MM.1S (cell line): ENCODE measurements at regions not wholly inside any gene's neighbourhood (a gene's known extent, or its start where the extent isn't known, plus 50 kb on each side); places are given as distances from the start of the nearest gene placed in this dataset.

Source experiments
- DNase-seq: peaks from one replicate; pipeline ENCODE4 v3.0.0-alpha.2; 2015
- H2AFZ ChIP-seq: fragments of 300-600 bp; sonication (generic); 2 replicates; pipeline ENCODE4 v1.6.0; 2016; ENCODE audit warnings: antibody characterized with exemption, low read length
- H3F3A ChIP-seq: fragments of 300-600 bp; sonication (generic); 2 replicates; pipeline ENCODE4 v1.6.1; 2016; ENCODE audit warnings: mild to moderate bottlenecking, antibody characterized with exemption, low read length, moderate library complexity, mixed read lengths; ENCODE audit not compliant: insufficient read depth
- H3K27ac ChIP-seq: fragments of 300-600 bp; sonication (generic); 2 replicates; pipeline ENCODE4 v1.5.1; 2016; ENCODE audit warnings: mild to moderate bottlenecking, low read length
- H3K27me3 ChIP-seq: fragments of 300-600 bp; sonication (generic); replicated peaks from 2 replicates; pipeline ENCODE4 v1.6.0; 2016; ENCODE audit warnings: low read length; ENCODE audit not compliant: insufficient read depth
- H3K36me3 ChIP-seq: fragments of 300-600 bp; sonication (generic); replicated peaks from 2 replicates; pipeline ENCODE4 v1.6.1; 2016; ENCODE audit warnings: mild to moderate bottlenecking, low read length, mixed read lengths; ENCODE audit not compliant: insufficient read depth
- H3K4me1 ChIP-seq: fragments of 300-600 bp; sonication (generic); 2 replicates; pipeline ENCODE4 v1.6.1; 2016; ENCODE audit warnings: low read length, mixed read lengths
- H3K4me2 ChIP-seq: fragments of 300-600 bp; sonication (generic); 2 replicates; pipeline ENCODE4 v1.6.0; 2016; ENCODE audit warnings: low read depth, low read length
- H3K4me3 ChIP-seq: fragments of 300-600 bp; sonication (generic); 2 replicates; pipeline ENCODE4 v1.5.1; 2016; ENCODE audit warnings: low read length, mixed read lengths
- H3K79me2 ChIP-seq: fragments of 300-600 bp; sonication (generic); 2 replicates; pipeline ENCODE4 v1.6.1; 2016; ENCODE audit warnings: mixed run types, low read length, mixed read lengths
- H3K9ac ChIP-seq: fragments of 300-600 bp; sonication (generic); 2 replicates; pipeline ENCODE4 v1.6.1; 2016; ENCODE audit warnings: low read length, mixed read lengths
- H3K9me2 ChIP-seq: fragments of 300-600 bp; sonication (generic); replicated peaks from 2 replicates; pipeline ENCODE4 v1.6.1; 2016; ENCODE audit warnings: mild to moderate bottlenecking, low read length, mixed read lengths; ENCODE audit not compliant: insufficient read depth
- H3K9me3 ChIP-seq: fragments of 300-600 bp; sonication (generic); replicated peaks from 2 replicates; pipeline ENCODE4 v1.6.1; 2016; ENCODE audit warnings: mild to moderate bottlenecking, low read length, mixed read lengths; ENCODE audit not compliant: insufficient read depth
- H4K20me1 ChIP-seq: fragments of 300-600 bp; sonication (generic); 2 replicates; pipeline ENCODE4 v1.6.1; 2016; ENCODE audit warnings: mild to moderate bottlenecking, low read length, moderate library complexity, mixed read lengths; ENCODE audit not compliant: insufficient read depth
- EZH2 ChIP-seq: fragments of 300-600 bp; sonication (generic); optimal IDR thresholded peaks from 2 replicates; pipeline ENCODE3; 2017; ENCODE audit warnings: low read depth, mild to moderate bottlenecking, antibody characterized with exemption, low read length, mixed read lengths
- EZH2phosphoT487 ChIP-seq: fragments of 300-600 bp; sonication (generic); IDR thresholded peaks from 2 replicates; pipeline ENCODE4 v1.6.1; 2018; ENCODE audit warnings: antibody characterized with exemption, low read length
- TF ChIP-seq, protein P1 (sequence below): fragments of 300-600 bp; sonication (generic); IDR thresholded peaks from 2 replicates; pipeline ENCODE4 v1.5.1; 2016; ENCODE audit warnings: antibody characterized with exemption, low read length, mixed read lengths

DNA sequence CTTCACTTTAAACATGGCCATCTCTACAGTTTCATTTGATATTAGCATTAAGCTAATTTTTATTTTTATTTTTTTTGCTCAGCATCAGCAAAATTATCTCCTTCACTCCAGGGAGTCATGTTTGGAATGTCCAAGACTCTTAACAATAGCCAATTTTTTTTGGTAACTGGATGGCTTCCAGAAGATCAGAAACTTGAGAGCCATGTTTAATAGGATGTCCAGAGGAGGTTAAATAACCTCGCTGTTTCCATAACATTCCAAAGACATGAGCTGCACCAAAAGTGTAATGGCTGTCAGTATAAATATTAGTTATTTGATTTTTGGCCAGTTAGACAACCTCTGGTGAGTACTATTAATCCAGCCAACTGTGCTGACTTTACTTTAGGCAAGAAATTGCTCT is 80.7 kb downstream of the DNTTIP2 start:
- no peak overlapping the region for H3K4me2 ChIP-seq
- H3K36me3 ChIP-seq = no peaks in the 10 kb centered on the region
- no peaks in the 10 kb centered on the region for H4K20me1 ChIP-seq
- TF ChIP-seq EZH2 (no peak), EZH2phosphoT487 (no peak)
- TF ChIP-seq, protein P1, sequence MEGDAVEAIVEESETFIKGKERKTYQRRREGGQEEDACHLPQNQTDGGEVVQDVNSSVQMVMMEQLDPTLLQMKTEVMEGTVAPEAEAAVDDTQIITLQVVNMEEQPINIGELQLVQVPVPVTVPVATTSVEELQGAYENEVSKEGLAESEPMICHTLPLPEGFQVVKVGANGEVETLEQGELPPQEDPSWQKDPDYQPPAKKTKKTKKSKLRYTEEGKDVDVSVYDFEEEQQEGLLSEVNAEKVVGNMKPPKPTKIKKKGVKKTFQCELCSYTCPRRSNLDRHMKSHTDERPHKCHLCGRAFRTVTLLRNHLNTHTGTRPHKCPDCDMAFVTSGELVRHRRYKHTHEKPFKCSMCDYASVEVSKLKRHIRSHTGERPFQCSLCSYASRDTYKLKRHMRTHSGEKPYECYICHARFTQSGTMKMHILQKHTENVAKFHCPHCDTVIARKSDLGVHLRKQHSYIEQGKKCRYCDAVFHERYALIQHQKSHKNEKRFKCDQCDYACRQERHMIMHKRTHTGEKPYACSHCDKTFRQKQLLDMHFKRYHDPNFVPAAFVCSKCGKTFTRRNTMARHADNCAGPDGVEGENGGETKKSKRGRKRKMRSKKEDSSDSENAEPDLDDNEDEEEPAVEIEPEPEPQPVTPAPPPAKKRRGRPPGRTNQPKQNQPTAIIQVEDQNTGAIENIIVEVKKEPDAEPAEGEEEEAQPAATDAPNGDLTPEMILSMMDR = no peak
- H3K9ac ChIP-seq = no peak overlapping the region
- H3K27ac ChIP-seq = no peak overlapping the region
- no peaks in the 10 kb centered on the region for H3K9me2 ChIP-seq
- no peaks in the 10 kb centered on the region for H3K79me2 ChIP-seq
- H3K27me3 ChIP-seq = no peaks in the 10 kb centered on the region
- H3K4me3 ChIP-seq = no peak overlapping the region
- H3K4me1 ChIP-seq = no peaks in the 10 kb centered on the region
- H2AFZ ChIP-seq = no peak overlapping the region
- no peak for DNase-seq
- no peaks in the 10 kb centered on the region for H3K9me3 ChIP-seq
- H3F3A ChIP-seq = no peaks in the 10 kb centered on the region

DNA sequence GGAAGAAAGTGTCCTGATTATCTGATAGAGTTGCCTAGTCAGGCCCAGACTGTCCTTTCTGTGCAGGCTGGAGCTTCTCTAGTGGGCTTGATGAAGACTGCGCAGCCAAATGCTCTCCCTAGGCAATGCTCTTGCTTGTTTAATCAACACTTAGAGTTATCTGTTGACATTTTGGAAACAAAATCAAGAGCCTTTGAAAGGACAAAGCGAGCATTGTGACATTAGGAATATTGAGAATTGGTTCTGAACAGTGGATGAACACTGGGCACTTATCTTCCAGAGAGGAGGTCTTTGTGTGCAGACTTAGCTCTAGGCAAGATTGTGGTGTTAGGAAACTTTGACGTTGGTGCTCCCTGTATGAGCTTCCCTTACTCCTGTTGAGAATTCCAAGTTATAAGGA is 94.5 kb downstream of the DNTTIP2 start:
- Histone ChIP-seq H3K9me2 (no peaks in the 10 kb centered on the region), H3F3A (no peaks in the 10 kb centered on the region), H3K4me3 (no peak overlapping the region), H4K20me1 (no peaks in the 10 kb centered on the region), H3K79me2 (no peaks in the 10 kb centered on the region), H3K27me3 (no peaks in the 10 kb centered on the region), H3K36me3 (no peaks in the 10 kb centered on the region), H3K27ac (no peak overlapping the region), H2AFZ (no peak overlapping the region), H3K4me2 (no peak overlapping the region), H3K9me3 (no peaks in the 10 kb centered on the region), H3K4me1 (no peaks in the 10 kb centered on the region), H3K9ac (no peak overlapping the region)
- TF ChIP-seq EZH2phosphoT487 (no peak), EZH2 (no peak)
- TF ChIP-seq, protein P1 = no peak
- no peak for DNase-seq

DNA sequence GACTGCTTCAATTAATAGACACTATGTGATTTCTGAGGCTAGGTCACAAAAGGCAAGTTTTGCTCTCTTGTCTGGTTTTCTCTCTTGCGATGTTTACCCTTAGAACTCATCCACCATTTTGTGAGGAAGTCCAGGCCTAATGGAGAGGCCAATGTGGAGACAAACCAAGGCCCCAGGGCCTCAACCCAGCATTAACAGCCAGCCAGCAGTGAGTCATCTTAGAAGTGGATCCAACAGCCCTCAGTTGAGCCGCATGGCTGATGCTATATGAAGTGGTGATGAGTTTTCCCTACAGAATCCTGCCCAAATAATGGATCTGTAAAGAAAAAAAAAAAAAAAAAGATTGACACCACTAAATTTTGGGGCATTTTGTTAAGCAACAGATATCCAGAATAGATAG is 95.1 kb downstream of the DNTTIP2 start:
- Histone ChIP-seq H3F3A (no peaks in the 10 kb centered on the region), H3K79me2 (no peaks in the 10 kb centered on the region), H2AFZ (no peak overlapping the region), H3K9me3 (no peaks in the 10 kb centered on the region), H3K9ac (no peak overlapping the region), H3K27ac (no peak overlapping the region), H3K9me2 (no peaks in the 10 kb centered on the region), H4K20me1 (no peaks in the 10 kb centered on the region), H3K27me3 (no peaks in the 10 kb centered on the region), H3K4me3 (no peak overlapping the region), H3K4me2 (no peak overlapping the region), H3K36me3 (no peaks in the 10 kb centered on the region), H3K4me1 (no peaks in the 10 kb centered on the region)
- no peak for TF ChIP-seq EZH2phosphoT487
- TF ChIP-seq EZH2 = no peak
- TF ChIP-seq, protein P1 = no peak
- DNase-seq = no peak
